Gastrocnemius medialis (tissue), 4 donors: ENCODE measurements at regions not wholly inside any gene's neighbourhood (a gene's known extent, or its start where the extent isn't known, plus 50 kb on each side); places are given as distances from the start of the nearest gene placed in this dataset.

Experiments used
- CTCF ChIP-seq, 5 experiments: fragments of 450-650 bp in 3 of 5; fragments of 200-600 bp in 2 of 5; sonication (generic) in 2 of 5; IDR thresholded peaks in 4 of 5; conservative IDR thresholded peaks in 1 of 5; 1 replicate in 4 of 5; 2 replicates in 1 of 5; pipeline ENCODE4 v1.5.1; 2016 to 2019; ENCODE audit warnings: antibody characterized with exemption in 5 of 5, mild to moderate bottlenecking in 3 of 5, moderate library complexity in 3 of 5
- POLR2A ChIP-seq, 2 donors: fragments of 450-650 bp; IDR thresholded peaks; one replicate each; pipeline ENCODE4 v1.6.1; 2017; ENCODE audit warnings: antibody characterized with exemption in 2 of 2, mild to moderate bottlenecking in 2 of 2, moderate library complexity in 2 of 2

GRCh38 chr4:159041054-159042034 is 61.5 kb upstream of the RAPGEF2 start:
- no peak for TF ChIP-seq CTCF (IDR thresholded peaks at IDR 0.05 in 4 of 5, conservative IDR thresholded peaks at IDR 0.05 in 1 of 5)
- no peak for TF ChIP-seq POLR2A (IDR thresholded peaks at IDR 0.05)
